Ascending aorta (tissue), 2 donors: ENCODE measurements at regions not wholly inside any gene's neighbourhood (a gene's known extent, or its start where the extent isn't known, plus 50 kb on each side); places are given as distances from the start of the nearest gene placed in this dataset.

Source experiments
- DNase-seq, 2 donors: peaks; one replicate each; pipeline ENCODE4 v3.0.0-alpha.2; 2019; ENCODE audit warnings: low spot score in 2 of 2
- H3K27ac ChIP-seq, 2 donors: fragments of 200-600 bp; sonication (generic); one replicate each; pipeline ENCODE4 v1.5.1; 2016 to 2017; ENCODE audit warnings: mild to moderate bottlenecking in 1 of 2
- H3K27me3 ChIP-seq: fragments of 200-600 bp; sonication (generic); one replicate; pipeline ENCODE4 v1.5.1; 2017
- H3K36me3 ChIP-seq, 2 donors: fragments of 200-600 bp; sonication (generic); one replicate each; pipeline ENCODE4 v1.5.1; 2016
- H3K4me1 ChIP-seq, 2 donors: fragments of 200-600 bp; sonication (generic); one replicate each; pipeline ENCODE4 v1.5.1; 2016 to 2017; ENCODE audit warnings: mild to moderate bottlenecking in 1 of 2
- H3K4me3 ChIP-seq, 2 donors: fragments of 200-600 bp; sonication (generic); one replicate each; pipeline ENCODE4 v1.5.1; 2016 to 2017; ENCODE audit warnings: mild to moderate bottlenecking in 1 of 2
- H3K9me3 ChIP-seq, 2 donors: fragments of 200-600 bp; sonication (generic); one replicate each; pipeline ENCODE4 v1.5.1; 2016
- CTCF ChIP-seq, 3 experiments: fragments of 200-600 bp in 2 of 3; fragments of 450-650 bp in 1 of 3; sonication (generic) in 2 of 3; IDR thresholded peaks; one replicate each; pipeline ENCODE4 v1.5.1; 2016 to 2019; ENCODE audit warnings: antibody characterized with exemption in 3 of 3, mild to moderate bottlenecking in 1 of 3, moderate library complexity in 1 of 3
- intact Hi-C: fragments of 100-400 bp; cut with DNase I; formaldehyde crosslinking; loops from one replicate; pipeline ENCODE4 v1.15.1; 2023

DNA sequence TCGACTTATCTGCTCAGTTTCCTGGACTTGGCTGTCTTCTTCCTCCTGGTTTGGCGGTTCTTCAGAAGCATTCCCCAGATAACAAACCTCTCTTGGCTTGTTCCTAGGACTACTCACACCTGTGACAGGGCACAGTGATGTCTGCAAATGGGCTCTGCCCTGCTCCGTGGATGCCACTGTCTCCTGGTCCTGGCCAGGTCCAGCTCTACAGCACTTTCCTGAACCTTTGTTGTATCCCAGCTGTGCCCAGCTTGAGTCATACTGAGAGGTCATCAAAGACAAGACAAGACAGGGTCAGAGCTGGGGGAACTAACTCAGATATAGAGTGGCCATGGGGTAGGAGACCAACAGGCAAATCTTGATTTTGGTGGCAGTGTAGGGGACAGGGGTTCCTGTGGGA, 102.7 kb upstream of the SLC22A23 start:
- DNase-seq = no peak
- intact Hi-C loops = no loop called here

DNA sequence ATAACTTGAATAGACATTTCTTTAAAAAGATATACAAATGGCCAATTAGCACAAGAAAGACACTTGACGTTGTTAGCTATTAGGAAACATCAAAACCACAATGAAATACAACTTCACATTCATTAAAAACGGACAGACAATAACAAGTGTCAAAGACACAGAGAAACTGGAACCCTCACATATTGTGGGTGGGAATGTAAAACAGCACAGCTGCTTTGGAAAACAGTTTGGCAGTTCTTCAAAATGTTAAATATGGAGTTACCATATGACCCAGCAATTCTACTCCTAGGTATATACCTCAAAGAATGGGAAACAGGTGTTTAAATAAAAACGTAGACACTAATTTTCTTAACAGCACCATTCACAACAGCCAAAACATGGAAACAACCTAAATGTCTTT, 100.5 kb upstream of the SLC22A23 start:
- H3K9me3 ChIP-seq = peaks cover 8% of the 10 kb centered on the region in 2 donors
- no peak for DNase-seq
- H3K27me3 ChIP-seq = no peaks in the 10 kb centered on the region
- TF ChIP-seq CTCF (IDR thresholded peaks at IDR 0.05) = no peak
- no peaks in the 10 kb centered on the region for H3K36me3 ChIP-seq
- intact Hi-C loops = no loop called here
- H3K4me3 ChIP-seq = no peak overlapping the region
- H3K4me1 ChIP-seq = peaks cover 0 to 19% of the 10 kb centered on the region in 2 donors
- no peak overlapping the region for H3K27ac ChIP-seq

More for the DNA sequence above, 102.7 kb upstream of the SLC22A23 start:
- H3K4me3 ChIP-seq = no peak overlapping the region
- no peaks in the 10 kb centered on the region for H3K9me3 ChIP-seq
- H3K27ac ChIP-seq = no peak overlapping the region
- TF ChIP-seq CTCF (IDR thresholded peaks at IDR 0.05) = no peak
- H3K36me3 ChIP-seq = no peaks in the 10 kb centered on the region
- H3K27me3 ChIP-seq = no peaks in the 10 kb centered on the region
- H3K4me1 ChIP-seq = peaks cover 0 to 19% of the 10 kb centered on the region in 2 donors

DNA sequence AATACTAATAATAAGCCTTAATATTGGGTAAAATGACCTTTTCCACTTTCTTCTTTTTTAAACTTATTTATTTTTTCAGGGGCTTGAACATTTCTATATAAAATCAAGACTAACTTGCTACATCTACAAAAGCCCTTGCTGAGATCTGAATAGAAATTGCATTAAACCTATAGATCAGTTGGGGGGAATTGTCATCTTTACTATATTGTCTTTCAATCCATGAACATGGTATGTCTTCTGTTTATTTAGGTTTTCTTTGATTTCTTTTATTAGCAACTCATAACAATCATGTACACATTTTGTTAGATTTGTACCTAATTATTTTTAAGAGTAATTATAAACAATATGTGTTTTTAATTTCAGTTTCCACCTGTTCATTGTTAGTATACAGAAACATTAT, 96.4 kb upstream of the SLC22A23 start:
- Histone ChIP-seq H3K4me3 (no peak overlapping the region), H3K9me3 (peaks cover 8% of the 10 kb centered on the region in 2 donors), H3K4me1 (no peaks in the 10 kb centered on the region), H3K27ac (no peak overlapping the region), H3K27me3 (no peaks in the 10 kb centered on the region), H3K36me3 (no peaks in the 10 kb centered on the region)
- no peak for DNase-seq
- no peak for TF ChIP-seq CTCF (IDR thresholded peaks at IDR 0.05)
- intact Hi-C loops = no loop called here

- Histone ChIP-seq H3K27me3 (no peaks in the 10 kb centered on the region), H3K36me3 (no peaks in the 10 kb centered on the region), H3K4me1 (no peaks in the 10 kb centered on the region), H3K4me3 (no peak overlapping the region), H3K27ac (no peak overlapping the region), H3K9me3 (peaks cover 8% of the 10 kb centered on the region in 2 donors)
- DNase-seq = no peak
- no peak for TF ChIP-seq CTCF (IDR thresholded peaks at IDR 0.05)
- intact Hi-C loops = no loop called here
Observed at GRCh38 chr6:3551716-3552511, 95.1 kb upstream of the SLC22A23 start.

DNA sequence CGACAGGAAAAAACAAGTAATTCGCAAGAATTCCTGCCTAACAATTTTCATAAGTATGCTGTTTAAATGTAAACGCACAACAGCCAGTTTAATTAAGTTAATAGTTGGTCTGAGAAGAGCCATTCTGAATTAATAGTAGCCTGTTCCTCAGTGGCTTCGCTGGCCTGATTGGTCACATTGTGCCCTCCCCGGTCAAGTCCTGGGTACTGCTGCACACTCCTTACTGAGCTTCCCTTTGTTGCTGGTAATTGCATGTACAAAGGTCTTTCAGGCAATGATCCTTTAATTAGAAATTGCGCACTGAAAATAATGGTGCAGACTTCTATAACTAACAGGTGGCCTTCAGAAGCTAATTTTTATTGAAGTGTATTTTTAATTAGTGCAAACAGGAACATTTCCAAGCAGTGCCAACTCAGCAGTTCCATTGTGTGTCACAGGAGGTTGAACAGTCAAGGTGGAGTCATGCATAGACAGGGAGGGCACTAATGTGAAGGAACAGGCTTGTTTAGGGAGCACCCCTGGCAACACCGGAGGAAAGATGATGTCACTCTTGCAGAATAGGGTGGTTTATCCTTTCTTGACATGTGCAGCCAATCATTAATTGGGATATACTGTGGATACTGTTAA, 92.6 kb upstream of the SLC22A23 start:
- Histone ChIP-seq H3K27me3 (no peaks in the 10 kb centered on the region), H3K4me1 (no peaks in the 10 kb centered on the region), H3K4me3 (no peak overlapping the region), H3K9me3 (peaks cover 8% of the 10 kb centered on the region in 2 donors), H3K27ac (no peak overlapping the region), H3K36me3 (no peaks in the 10 kb centered on the region)
- TF ChIP-seq CTCF (IDR thresholded peaks at IDR 0.05) = no peak
- intact Hi-C loops = no loop called here
- DNase-seq = no peak
